PC-3 (cell line): ENCODE measurements at regions not wholly inside any gene's neighbourhood (a gene's known extent, or its start where the extent isn't known, plus 50 kb on each side); places are given as distances from the start of the nearest gene placed in this dataset.

ENCODE experiments used
- CTCF ChIP-seq: fragments of 300-600 bp; sonication (generic); conservative IDR thresholded peaks from 2 replicates; pipeline ENCODE4 v1.5.1; 2017; ENCODE audit warnings: antibody characterized with exemption, low read depth, mild to moderate bottlenecking, low read length
- EZH2 ChIP-seq: fragments of 300-600 bp; sonication (generic); IDR thresholded peaks from one replicate; pipeline ENCODE4 v1.6.1; 2017; ENCODE audit warnings: antibody characterized with exemption, mild to moderate bottlenecking, low read length; ENCODE audit not compliant: unreplicated experiment
- EZH2phosphoT487 ChIP-seq: fragments of 300-600 bp; sonication (generic); IDR thresholded peaks from 2 replicates; pipeline ENCODE4 v1.6.1; 2018; ENCODE audit warnings: mild to moderate bottlenecking, antibody characterized with exemption, low read length, borderline replicate concordance

- TF ChIP-seq CTCF (peak; percentile 85), EZH2 (no peak), EZH2phosphoT487 (no peak)
These were observed 211.5 kb downstream of the PDGFRA start for GRCh38 chr4:54440394-54441136.
